RWPE1 (cell line): ENCODE measurements at regions not wholly inside any gene's neighbourhood (a gene's known extent, or its start where the extent isn't known, plus 50 kb on each side); places are given as distances from the start of the nearest gene placed in this dataset.
"Not testable (repeated sequence)": the region's sequence is repeated elsewhere in the genome, so short reads cannot be mapped to it uniquely, and the experiment has no call there.

Source experiments
- CTCF ChIA-PET: fragments of 350-600 bp; sonication (Branson Sonifier 250); formaldehyde crosslinking; extraction: SDS; loops from one replicate; lab custom pipeline; 2021; lab: Yijun Ruan, JAX
- POLR2A ChIA-PET: fragments of 400-600 bp; formaldehyde crosslinking; extraction: SDS; loops from one replicate; lab custom pipeline; 2020; ENCODE audit warnings: antibody characterized with exemption; ENCODE audit not compliant: low non-redundant PET; lab: Yijun Ruan, JAX
- DNase-seq: peaks from one replicate; pipeline ENCODE4 v3.0.0; 2012; ENCODE audit warnings: low spot score
- H3K27ac ChIP-seq: fragments of 450-650 bp; 2 replicates; pipeline ENCODE4 v1.5.1; 2017
- TF ChIP-seq, protein P1 (sequence below): fragments of 450-650 bp; conservative IDR thresholded peaks from 2 replicates; pipeline ENCODE4 v1.5.1; 2017; ENCODE audit warnings: low read depth, mild to moderate bottlenecking

DNA sequence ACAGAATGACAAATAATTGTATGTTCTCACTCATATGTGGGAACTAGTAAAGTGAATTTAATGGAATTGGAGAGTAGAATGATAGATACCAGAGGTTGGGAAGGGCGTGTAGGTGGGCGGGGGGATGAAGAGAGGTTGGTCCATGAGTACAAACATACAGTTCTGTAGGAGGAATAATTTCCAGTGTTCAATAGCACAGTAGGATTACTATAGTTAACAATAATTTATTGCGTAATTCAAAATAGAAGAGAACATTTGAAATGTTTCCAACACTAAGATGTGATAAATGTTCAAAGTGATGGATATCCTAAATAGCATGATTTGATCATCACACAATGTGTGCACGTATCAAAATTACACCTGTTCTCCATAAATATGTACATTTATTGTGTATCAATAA lies 106.2 kb upstream of the IL1RAPL2 start:
- CTCF ChIA-PET, result no interaction called here
- no peak overlapping the region for H3K27ac ChIP-seq
- POLR2A ChIA-PET, result no interaction called here
- DNase-seq, result no peak
- TF ChIP-seq, protein P1, sequence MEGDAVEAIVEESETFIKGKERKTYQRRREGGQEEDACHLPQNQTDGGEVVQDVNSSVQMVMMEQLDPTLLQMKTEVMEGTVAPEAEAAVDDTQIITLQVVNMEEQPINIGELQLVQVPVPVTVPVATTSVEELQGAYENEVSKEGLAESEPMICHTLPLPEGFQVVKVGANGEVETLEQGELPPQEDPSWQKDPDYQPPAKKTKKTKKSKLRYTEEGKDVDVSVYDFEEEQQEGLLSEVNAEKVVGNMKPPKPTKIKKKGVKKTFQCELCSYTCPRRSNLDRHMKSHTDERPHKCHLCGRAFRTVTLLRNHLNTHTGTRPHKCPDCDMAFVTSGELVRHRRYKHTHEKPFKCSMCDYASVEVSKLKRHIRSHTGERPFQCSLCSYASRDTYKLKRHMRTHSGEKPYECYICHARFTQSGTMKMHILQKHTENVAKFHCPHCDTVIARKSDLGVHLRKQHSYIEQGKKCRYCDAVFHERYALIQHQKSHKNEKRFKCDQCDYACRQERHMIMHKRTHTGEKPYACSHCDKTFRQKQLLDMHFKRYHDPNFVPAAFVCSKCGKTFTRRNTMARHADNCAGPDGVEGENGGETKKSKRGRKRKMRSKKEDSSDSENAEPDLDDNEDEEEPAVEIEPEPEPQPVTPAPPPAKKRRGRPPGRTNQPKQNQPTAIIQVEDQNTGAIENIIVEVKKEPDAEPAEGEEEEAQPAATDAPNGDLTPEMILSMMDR, result no peak

DNA sequence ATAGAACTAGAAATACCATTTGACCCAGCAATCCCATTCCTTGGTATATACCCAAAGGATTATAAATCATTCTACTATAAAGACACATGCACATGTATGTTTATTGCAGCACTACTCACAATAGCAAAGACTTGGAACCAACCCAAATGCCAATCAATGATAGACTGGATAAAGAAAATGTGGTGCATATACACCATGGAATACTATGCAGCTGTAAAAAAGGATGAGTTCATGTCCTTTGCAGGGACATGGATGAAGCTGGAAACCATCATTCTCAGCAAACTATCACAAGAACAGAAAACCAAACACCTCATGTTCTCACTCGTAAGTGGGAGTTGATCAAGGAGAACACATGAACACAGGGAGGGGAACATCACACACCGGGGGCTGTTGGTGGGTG lies 108.9 kb upstream of the IL1RAPL2 start:
- DNase-seq, CTCF ChIA-PET, POLR2A ChIA-PET: not testable (repeated sequence)

DNA sequence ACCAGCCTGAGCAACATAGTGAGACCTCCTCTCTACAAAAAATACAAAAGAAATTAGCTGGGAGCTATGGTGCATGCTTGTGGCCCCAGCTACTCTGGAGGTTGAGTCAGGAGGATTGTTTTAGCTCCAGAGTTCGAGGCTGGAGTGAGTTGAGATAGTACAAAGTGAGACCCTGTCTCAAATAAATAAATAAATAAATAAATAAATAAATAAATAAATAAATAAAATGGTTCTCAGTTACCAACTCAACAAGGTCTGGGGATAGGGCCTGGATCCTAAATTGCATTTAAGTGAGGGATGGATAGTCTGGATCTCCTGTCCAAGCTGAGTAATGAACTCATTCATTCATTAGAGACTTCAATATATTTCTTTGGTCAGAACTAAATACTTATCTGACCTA lies 115.7 kb upstream of the IL1RAPL2 start:
- POLR2A ChIA-PET, result no interaction called here
- CTCF ChIA-PET, result no interaction called here
- TF ChIP-seq, protein P1, result no peak

More for the DNA sequence above, 108.9 kb upstream of the IL1RAPL2 start:
- H3K27ac ChIP-seq, result not testable (repeated sequence)

DNA sequence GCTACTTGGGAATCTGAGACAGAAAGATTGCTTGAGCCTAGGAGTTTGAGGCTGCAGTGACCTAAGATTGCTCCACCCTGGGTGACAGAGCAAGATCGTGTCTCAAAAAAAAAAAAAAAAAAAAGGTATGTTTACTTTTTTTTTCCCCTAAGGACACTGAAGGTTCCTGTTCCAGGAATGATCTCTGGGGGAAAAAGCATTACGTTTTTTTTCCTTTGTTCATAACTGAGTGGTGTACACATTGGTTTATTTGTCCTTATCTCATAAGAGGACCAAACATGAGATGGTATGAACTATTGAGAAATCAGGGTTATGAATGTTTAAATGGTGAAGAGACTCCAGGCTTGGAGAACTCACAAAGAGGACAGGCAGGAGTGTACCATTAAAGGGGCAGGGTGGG lies 120.4 kb upstream of the IL1RAPL2 start:
- H3K27ac ChIP-seq, result no peak overlapping the region
- CTCF ChIA-PET, result no interaction called here
- DNase-seq, result no peak
- POLR2A ChIA-PET, result no interaction called here
- TF ChIP-seq, protein P1, result no peak

More for the DNA sequence above, 115.7 kb upstream of the IL1RAPL2 start:
- no peak for DNase-seq
- no peak overlapping the region for H3K27ac ChIP-seq

DNA sequence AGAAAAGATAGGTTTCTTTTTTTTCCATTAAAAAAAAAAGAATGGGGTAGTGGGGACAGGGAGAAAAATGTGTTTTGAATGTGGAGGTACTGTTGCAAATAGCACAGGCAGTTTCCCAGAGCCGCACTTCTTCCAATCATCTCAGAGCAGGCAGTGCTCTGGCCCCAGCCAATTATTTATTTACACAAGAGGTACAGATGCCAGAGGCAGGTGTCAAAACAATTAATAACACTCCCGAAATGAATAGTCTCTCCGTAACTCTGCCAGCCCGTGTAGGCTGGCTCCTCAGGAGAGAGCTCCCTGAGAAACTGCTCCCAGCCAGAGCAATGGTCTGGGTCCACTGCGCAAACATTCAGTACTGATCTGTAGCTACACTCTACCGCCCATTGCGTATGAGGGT lies 130.8 kb upstream of the IL1RAPL2 start:
- DNase-seq, result no peak
- CTCF ChIA-PET, result no interaction called here
- TF ChIP-seq, protein P1, result no peak
- no peak overlapping the region for H3K27ac ChIP-seq
- POLR2A ChIA-PET, result no interaction called here

DNA sequence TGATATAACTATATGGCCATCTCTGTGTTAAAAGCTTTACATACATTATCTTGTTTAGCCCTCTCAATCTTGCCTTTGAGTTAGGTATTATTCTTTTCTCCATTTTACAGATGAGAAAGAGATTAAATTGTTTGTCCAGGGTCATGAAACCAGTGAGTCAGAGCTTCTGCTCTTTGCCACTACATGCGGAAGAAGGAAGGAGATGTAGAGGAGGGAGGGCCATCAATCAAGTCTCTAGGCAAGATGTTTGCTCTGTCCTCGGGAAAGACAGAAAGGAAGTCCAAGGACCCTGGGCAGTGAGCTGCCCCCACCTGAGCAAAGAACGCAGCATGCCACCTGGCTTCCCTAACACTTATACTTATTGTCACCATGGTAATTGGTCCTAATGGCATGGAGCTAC lies 133.7 kb upstream of the IL1RAPL2 start:
- TF ChIP-seq, protein P1, result no peak
- no peak overlapping the region for H3K27ac ChIP-seq
- ChIA-PET CTCF (no interaction called here), POLR2A (no interaction called here)
- no peak for DNase-seq

DNA sequence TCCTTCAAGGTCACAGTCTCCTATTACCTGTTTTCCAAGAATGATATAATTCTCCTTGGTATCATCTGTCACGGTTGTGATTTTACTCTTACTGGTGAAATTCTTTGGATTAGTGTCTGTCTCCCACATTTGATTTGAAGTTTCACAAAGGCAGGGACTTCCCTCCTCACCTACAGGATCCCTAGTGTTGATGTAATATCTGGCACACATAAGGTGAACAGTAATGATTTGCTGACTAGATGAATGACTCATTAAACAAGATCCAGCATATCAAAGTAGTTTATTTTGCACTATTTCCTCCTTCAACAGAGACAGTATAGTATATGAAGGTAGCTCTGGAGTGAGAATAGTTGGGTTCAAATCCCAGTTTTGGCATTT lies 135.3 kb upstream of the IL1RAPL2 start:
- POLR2A ChIA-PET, result no interaction called here
- TF ChIP-seq, protein P1, result no peak
- H3K27ac ChIP-seq, result no peak overlapping the region
- CTCF ChIA-PET, result interaction anchor here (0.7 kb wide), 1 partner anchor 12 kb away, joined by 3 read pairs; no protein-coding TSS in a partner anchor
- peak; percentile 26 for DNase-seq
